SHP77 (cell line): ENCODE measurements at regions not wholly inside any gene's neighbourhood (a gene's known extent, or its start where the extent isn't known, plus 50 kb on each side); places are given as distances from the start of the nearest gene placed in this dataset.

Experiments
- DNase-seq, 2 experiments: peaks; one replicate each; lab custom pipeline; 2025; lab: John Stamatoyannopoulos, UW

DNA sequence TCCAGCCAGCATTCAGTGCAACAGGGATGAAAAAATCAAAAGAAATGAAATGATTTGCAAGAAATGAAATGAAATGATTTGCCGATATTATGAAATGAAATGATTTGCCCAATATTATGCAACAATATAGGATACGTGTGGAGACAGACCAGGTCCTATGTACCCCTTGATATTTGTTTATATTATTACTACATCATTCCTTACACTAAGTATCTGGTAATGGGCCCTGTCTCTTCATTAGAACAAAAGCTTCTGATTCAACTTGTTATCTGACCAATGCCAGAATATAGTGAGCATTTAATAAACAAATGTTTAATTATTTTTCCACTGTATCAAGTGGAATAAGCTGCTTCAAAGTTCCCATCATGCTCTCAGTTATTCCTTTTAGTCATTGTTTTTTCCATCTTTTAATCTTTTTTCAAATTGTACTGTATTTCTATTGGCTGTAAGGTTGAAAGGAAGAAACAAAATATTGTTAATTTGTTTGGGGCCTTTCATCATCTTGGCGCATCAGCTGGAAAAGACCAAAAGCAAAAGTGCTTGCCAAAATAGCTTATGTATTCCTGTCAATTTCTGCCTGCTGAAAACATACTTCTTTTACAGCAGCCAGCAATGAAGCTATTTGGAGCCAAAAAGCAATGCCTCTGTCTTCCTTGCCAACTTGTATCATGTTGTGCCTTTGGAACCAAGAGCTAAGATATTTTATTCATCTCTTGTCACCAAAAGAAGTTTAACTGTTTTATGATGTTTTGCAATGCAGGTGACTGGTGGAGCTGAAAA lies 2314.9 kb downstream of the LRRC4C start:
- DNase-seq = no peak

GRCh38 chr11:39139581-39139980 lies 2319.9 kb downstream of the LRRC4C start:
- no peak for DNase-seq

GRCh38 chr11:39120890-39121289 lies 2338.6 kb downstream of the LRRC4C start:
- no peak for DNase-seq

GRCh38 chr11:39113606-39114005 lies 2345.8 kb downstream of the LRRC4C start:
- DNase-seq = no peak

GRCh38 chr11:39102236-39102635 lies 2357.2 kb downstream of the LRRC4C start:
- DNase-seq = no peak

DNA sequence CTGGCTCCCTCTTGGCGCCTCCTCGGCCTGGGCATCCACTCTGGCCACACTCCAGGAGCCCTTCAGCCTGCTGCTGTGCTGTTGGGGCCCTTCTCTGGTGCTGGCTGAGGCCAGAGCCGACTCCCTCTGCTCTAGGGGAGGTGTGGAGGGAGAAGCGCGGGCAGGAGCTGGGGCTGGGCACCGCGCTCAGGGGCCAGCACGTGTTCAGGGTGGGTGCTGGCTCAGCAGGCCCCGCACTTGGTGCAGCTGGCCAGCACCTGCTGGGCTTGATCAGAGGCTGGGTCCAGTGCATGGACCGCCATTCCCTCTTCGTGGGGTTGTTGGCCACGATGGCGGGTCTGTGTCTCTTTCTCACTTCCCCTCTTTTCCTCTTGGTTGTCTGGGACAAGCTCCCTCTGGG lies 2381.0 kb downstream of the LRRC4C start:
- no peak for DNase-seq

- no peak for DNase-seq
These were observed 2421.8 kb downstream of the LRRC4C start for GRCh38 chr11:39037611-39038010.

DNA sequence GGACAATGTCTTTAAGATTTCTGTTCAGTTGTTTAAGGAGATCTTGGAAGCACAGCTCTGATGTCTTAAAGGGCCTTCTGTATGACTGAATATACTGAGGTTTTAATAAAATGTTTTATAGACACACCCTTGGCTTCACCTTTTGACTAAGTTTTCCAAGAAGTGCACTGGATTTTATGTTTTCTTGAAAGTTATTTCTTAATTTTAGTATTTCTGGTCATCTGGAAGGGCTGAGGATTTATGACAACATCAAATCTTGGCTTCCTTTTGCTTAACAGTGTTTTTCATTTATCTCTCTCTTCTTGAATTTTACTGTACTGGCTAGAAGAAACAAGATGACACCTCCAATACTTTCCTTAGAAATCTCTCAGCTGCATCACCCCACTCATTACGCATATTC lies 2423.4 kb downstream of the LRRC4C start:
- no peak for DNase-seq

DNA sequence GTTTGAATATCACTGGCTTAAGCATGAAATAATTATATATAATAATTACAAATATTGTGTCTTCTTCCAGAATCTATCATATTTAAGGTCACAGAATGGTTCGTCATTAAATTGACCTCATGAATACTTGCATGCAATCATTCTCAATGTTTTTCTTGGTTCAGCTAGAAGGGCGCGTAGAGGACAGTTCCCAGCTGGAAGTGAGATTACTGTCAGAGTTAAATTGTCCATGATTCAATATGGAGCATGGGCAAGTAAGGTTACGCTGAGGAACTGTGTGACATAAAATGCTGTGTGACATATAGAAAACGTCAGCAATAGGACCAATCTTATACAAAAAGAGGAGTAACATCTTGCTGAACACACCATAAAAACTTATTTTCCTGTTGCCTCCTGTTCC lies 2423.5 kb upstream of the RAG2 start:
- no peak for DNase-seq

DNA sequence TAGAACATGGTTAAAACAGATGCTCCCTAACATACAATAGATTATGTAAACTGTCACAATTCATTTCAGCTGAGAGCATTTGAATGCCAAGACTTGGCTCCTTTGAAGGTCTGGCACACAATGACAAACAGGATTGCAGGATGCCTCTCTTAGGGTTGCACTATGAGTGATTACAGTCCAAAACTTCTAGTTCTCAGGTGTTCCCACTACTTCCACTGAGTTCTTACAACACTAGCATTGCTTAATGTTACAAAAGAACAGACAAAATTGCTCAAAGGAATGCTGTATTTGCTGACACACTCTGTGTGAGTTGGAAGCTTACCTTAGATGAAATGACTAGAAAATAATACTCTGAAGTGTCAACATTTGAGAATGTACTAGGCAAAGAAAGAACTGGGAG lies 2413.8 kb upstream of the RAG2 start:
- no peak for DNase-seq

- no peak for DNase-seq
These were observed 2392.8 kb upstream of the RAG2 start for GRCh38 chr11:38990841-38991240.

- DNase-seq = no peak
These were observed 2392.1 kb upstream of the RAG2 start for GRCh38 chr11:38990139-38990538.

DNA sequence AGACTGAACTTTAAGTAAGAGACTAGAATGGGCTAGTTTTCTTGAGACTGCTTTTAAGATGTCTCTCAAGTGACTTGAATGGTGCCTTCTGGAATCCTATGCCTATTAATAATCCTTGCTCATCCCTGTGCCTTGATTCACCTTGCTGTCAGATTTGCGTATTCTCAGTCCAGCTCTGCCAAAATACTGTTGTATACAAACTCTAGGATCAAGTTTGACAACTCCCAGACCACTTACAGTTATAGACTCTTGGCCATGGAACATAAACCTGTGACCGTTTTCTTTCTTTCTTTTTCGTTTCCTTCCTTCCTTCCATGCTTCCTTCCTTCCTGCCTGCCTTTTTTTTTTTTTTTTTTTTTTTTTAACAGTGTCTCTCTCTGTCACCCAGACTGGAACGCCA lies 2390.9 kb upstream of the RAG2 start:
- no peak for DNase-seq

DNA sequence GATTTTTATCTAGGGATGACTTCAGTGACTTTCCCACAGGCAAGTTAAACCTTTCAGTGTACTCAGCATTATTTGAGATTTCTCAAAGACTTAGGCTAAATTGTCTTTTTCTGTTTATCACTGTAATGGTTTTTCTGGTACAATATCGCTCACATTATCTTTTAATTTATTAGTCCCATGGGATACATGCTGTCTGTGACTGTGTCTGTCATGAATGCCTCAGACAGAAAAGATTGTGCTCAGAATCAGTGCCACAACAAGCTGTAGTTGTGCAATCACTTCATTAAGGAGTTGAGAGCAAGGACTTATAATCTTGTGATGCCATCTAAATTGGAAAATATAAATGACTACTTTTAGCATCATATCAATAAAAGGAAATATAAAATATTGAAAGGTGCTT lies 2374.2 kb upstream of the RAG2 start:
- DNase-seq = no peak

GRCh38 chr11:38971141-38971540 lies 2373.1 kb upstream of the RAG2 start:
- no peak for DNase-seq

DNA sequence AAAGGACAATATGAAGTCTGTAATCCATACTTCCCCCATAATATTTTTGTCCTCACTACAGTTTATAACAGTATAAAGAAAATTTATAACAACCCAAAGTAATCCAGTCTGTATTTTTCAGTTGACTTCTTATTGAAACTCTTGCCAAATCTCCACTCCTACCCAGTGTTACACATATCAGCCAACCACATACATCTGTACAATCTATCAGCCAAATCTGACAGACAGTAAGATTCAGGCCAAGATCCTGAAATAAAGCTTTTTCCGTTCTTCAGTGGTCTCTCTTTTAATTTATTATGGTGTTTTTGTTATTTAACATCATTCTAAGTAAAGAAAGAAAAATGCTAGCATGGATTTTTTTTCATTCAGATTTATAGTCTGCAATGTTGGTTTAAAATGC lies 2370.9 kb upstream of the RAG2 start:
- DNase-seq = no peak

DNA sequence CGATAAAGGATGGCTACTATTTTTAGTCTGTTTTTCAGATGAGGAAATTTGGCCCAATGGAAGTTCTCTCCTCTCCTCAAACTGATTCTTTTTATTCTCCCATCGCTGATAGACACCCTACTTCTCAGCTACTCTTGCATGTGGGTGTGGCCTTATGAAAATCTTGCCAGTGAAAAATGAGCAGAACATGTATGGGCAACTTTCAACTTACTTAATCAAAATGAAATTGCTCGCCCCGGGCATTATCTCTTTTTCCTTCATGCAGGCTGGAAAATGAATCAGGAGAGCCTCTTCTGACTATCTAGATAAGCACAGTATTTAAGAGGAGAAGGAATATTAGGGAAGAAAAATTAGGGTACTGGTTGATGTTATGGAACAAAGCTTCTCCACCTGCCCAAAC lies 2354.7 kb upstream of the RAG2 start:
- DNase-seq = no peak

DNA sequence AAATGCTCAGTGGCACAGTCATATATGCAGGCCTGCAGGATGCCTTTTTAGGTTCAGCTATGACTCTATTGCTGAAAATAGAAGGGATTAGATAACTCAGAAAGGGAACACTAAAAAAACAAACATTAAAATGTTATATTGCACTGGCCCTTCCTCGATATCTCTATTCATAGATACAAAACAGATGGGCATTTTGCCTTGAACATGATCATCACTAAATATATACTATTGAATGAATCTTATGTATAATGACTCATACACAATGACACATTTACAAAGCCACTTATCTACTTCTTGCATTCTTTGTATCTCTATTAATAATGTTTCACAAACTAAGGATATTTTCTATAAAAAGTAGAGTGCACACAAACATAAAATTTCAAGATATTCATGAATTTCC lies 2352.8 kb upstream of the RAG2 start:
- DNase-seq = no peak

DNA sequence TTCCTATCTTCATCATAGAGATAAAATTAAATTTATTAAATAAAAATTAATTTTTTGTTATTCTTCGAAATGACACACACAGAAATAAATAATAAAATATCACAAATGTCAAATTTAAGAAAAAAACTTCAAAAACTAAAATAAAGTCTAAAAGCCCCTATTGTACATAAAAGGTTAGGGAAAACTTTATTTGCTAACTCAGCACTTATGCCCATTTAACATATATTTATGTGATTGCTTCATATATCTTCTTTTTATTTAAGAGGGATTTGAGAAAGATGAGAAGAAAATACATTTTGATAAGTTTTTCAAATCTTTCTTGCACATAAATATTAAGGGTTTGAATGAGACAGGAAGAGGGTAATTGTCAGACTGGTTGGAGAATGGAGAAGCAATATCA lies 2350.4 kb upstream of the RAG2 start:
- no peak for DNase-seq

DNA sequence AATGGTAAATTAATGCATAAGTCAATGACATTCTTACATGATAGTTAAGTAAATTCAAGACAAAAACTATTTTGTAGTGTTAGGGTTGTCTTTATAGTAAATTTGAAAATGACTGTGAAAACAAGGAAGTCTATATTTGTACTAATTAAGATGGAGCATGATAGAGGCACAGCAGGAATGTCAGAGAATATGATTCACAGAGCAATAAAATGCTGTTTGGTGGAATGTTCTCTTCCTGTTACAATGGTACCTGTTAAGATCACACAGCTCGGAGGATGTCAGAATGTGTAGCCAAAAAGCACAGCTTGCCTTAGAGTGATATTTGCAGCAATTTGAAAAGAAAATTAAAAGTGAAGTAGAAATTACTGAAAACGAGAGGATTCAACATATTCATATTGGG lies 2339.7 kb upstream of the RAG2 start:
- no peak for DNase-seq

DNA sequence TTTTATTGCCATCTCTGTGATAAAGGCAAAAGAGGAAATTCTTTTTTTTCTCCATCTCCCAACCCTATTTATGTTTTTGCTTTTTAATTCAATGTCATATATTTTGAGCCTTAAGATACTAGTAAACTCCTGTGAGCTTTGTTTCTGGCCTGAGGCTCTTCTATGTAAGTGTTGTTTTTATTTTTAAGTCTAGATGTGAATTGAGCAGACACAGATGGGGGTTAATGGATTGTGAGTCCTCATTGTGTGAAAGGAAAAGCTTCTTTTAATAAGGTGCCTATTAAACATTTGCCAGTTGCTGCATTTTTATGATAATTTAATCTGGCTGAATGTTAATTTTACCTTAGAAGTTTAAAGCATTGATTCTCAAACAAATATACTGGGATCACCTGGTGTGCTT lies 2337.9 kb upstream of the RAG2 start:
- DNase-seq = no peak

GRCh38 chr11:38927993-38928392 lies 2330.0 kb upstream of the RAG2 start:
- no peak for DNase-seq

DNA sequence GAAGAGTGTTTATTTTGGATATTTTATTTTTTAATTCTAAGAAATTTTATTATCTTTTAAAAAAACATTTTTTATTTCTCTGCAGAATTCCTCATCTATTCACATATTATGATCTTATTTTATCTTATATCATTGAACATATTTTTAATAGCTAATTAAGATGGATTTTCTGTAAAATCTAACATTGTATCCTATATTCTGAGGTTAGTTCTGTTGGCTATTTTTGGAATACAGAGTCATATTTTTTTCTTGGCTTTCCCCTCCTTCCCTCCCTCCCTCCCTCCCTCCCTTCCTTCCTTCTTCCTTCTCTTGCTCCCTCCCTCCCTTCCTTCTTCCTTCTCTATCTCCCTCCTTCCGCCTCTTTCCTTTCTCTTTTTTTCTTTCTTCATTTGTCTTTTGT lies 2326.6 kb upstream of the RAG2 start:
- DNase-seq = no peak

DNA sequence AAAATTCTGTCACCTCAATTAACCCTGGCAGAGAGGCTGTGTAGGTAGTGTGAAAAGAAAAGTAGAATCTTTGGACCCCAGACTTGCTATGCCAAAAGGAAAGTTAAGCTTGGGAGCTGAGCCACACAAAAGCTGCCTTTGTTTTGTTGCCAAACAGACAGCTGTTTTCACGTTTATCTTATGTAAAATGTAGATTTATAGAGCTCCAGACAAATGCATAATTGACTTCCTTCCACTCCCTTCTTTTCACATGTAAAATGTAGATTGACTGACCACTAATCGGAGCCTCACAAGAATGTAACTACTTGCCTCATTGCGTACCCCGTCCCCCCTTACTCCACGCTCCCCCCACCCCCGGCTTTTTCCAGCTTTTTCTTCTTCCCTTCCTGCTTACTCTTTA lies 2302.2 kb upstream of the RAG2 start:
- no peak for DNase-seq
